GM23248 (cell line): ENCODE measurements at regions not wholly inside any gene's neighbourhood (a gene's known extent, or its start where the extent isn't known, plus 50 kb on each side); places are given as distances from the start of the nearest gene placed in this dataset.

ENCODE experiments used
- EZH2 ChIP-seq: fragments of 200-600 bp; sonication (generic); IDR thresholded peaks from 2 replicates; pipeline ENCODE4 v1.6.1; 2018; ENCODE audit warnings: antibody characterized with exemption, mild to moderate bottlenecking; ENCODE audit not compliant: insufficient read depth, poor library complexity, severe bottlenecking
- EZH2phosphoT487 ChIP-seq: fragments of 200-600 bp; sonication (generic); IDR thresholded peaks from 2 replicates; pipeline ENCODE4 v1.6.1; 2018; ENCODE audit warnings: antibody characterized with exemption, moderate library complexity, mild to moderate bottlenecking, low read depth; ENCODE audit not compliant: insufficient read depth

DNA sequence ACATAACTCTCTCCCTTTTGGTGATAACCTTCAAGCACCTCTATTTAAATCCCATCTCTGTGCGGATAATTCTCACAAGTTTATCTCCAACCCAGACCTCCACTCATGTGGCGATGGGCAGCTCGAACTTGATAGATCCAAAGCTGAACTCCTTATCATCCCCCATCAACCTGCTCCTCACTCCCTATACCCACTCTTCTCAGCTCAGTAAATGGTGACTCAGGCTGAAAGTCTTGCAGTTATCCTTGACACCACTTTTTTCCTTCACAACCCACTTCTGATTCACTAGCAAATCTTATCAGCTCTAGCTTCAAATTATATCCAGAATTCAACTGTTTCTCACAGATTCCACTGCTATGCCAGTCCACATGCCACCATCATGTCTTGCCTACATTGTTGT is 155.3 kb upstream of the STXBP5 start:
- TF ChIP-seq EZH2phosphoT487 (no peak), EZH2 (no peak)
